Stomach (tissue), 8 donors: ENCODE measurements at regions not wholly inside any gene's neighbourhood (a gene's known extent, or its start where the extent isn't known, plus 50 kb on each side); places are given as distances from the start of the nearest gene placed in this dataset.

Experiments
- DNase-seq, 2 donors: peaks; one replicate each; pipeline versions ENCODE4 v3.0.0 to v3.0.0-alpha.2; 2013 to 2019
- H3K27ac ChIP-seq, 5 donors: fragments of 200-600 bp in 4 of 5; sonication (generic) in 4 of 5; one replicate each; pipeline ENCODE4 v1.5.1; 2013 to 2019; ENCODE audit warnings: mild to moderate bottlenecking in 1 of 5, moderate library complexity in 1 of 5
- H3K27me3 ChIP-seq, 3 donors: fragments of 200-600 bp; sonication (generic); one replicate each; pipeline ENCODE4 v1.5.1; 2017 to 2019; ENCODE audit warnings: mixed run types in 1 of 3
- H3K36me3 ChIP-seq, 4 donors: fragments of 200-600 bp; sonication (generic); 1 replicate in 3 of 4; 2 replicates in 1 of 4; pipeline ENCODE4 v1.5.1; 2016 to 2019
- H3K4me1 ChIP-seq, 4 donors: fragments of 200-600 bp; sonication (generic); one replicate each; pipeline ENCODE4 v1.5.1; 2016 to 2019
- H3K4me3 ChIP-seq, 4 donors: fragments of 200-600 bp; sonication (generic) in 3 of 4; one replicate each; pipeline ENCODE4 v1.5.1; 2016 to 2019; ENCODE audit warnings: mild to moderate bottlenecking in 1 of 4
- H3K9me3 ChIP-seq, 4 donors: fragments of 200-600 bp; sonication (generic); one replicate each; pipeline ENCODE4 v1.5.1; 2016 to 2019
- CTCF ChIP-seq, 7 experiments: fragments of 450-650 bp in 4 of 7; fragments of 200-600 bp in 3 of 7; sonication (generic) in 3 of 7; IDR thresholded peaks; one replicate each; pipeline ENCODE4 v1.5.1; 2016 to 2019; ENCODE audit warnings: antibody characterized with exemption in 7 of 7, control low read depth in 2 of 7, mild to moderate bottlenecking in 1 of 7
- EP300 ChIP-seq: sonication (generic); formaldehyde crosslinking; IDR thresholded peaks from one replicate; pipeline ENCODE4 v1.6.1; 2017; ENCODE audit warnings: antibody characterized with exemption
- POLR2A ChIP-seq, 4 donors: fragments of 450-650 bp; IDR thresholded peaks; one replicate each; pipeline ENCODE4 v1.6.1; 2016; ENCODE audit warnings: antibody characterized with exemption in 4 of 4, control low read depth in 2 of 4, mild to moderate bottlenecking in 1 of 4, moderate library complexity in 1 of 4
- POLR2AphosphoS5 ChIP-seq, 3 donors: sonication (generic); formaldehyde crosslinking; IDR thresholded peaks; one replicate each; pipeline ENCODE4 v1.6.1; 2016; ENCODE audit warnings: antibody characterized with exemption in 3 of 3
- WGBS, 5 donors: extraction: QIAGEN DNeasy Blood & Tissue Kit in 3 of 5; methylation state at CpG; one replicate each; pipeline versions ENCODE4 v1.1.5 to v1.1.7; 2013 to 2018; 5-methylcytosine and 5-hydroxymethylcytosine counted together
- intact Hi-C: fragments of 100-400 bp; cut with DNase I; formaldehyde crosslinking; loops from one replicate; pipeline ENCODE4 v1.15.1; 2023; ENCODE audit warnings: low total_unique reads
- donor health status: healthy with polysubstance abuse.
- donor health status: Bipolar disorder and iron deficiency.
- donor health status: healthy.

- H3K4me1 ChIP-seq: no peaks in the 10 kb centered on the region
- no peak for DNase-seq
- no peak overlapping the region for H3K27ac ChIP-seq
- no peak for TF ChIP-seq EP300
- no peak for TF ChIP-seq POLR2AphosphoS5 (IDR thresholded peaks at IDR 0.05)
- TF ChIP-seq CTCF (IDR thresholded peaks at IDR 0.05): no peak
- TF ChIP-seq POLR2A (IDR thresholded peaks at IDR 0.05): no peak
- no peaks in the 10 kb centered on the region for H3K27me3 ChIP-seq
- no peak overlapping the region for H3K4me3 ChIP-seq
- intact Hi-C loops: no loop called here
- H3K36me3 ChIP-seq: no peaks in the 10 kb centered on the region
- whole genome bisulfite sequencing, 5 donors: 69 to 83% (median 77%) methylated on average over 6 of the region's 6 CpGs
- H3K9me3 ChIP-seq: no peaks in the 10 kb centered on the region
Observed at GRCh38 chr1:118249641-118250040, 64.6 kb upstream of the SPAG17 start.

DNA sequence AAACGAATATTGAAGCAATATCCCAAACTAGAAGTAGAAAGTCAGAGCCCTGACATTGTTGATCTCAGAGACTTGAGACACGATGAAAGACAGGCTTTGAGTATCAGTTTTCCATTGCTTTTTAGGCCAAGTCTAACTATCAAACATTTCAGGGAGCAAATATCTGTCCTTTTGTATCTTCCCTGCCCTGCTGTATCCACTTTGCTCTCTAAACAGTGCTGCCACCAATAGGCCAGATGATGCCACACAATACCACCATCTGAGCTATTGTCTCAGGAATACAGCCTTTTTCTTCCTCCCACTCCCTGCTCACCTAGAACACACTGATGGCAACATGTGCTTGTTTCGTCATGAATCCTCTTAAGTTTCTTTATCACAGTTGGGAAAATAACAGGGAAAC is 62.6 kb upstream of the SPAG17 start:
- peak in 1 of 2 donors; percentile 12 for DNase-seq
- no peaks in the 10 kb centered on the region for H3K4me1 ChIP-seq
- WGBS, 5 donors: 62 to 74% (median 71%) methylated on average over 3 of the region's 3 CpGs
- no peak overlapping the region for H3K27ac ChIP-seq
- intact Hi-C loops: no loop called here
- H3K36me3 ChIP-seq: no peaks in the 10 kb centered on the region
- H3K27me3 ChIP-seq: no peaks in the 10 kb centered on the region
- H3K4me3 ChIP-seq: no peak overlapping the region
- TF ChIP-seq POLR2A (IDR thresholded peaks at IDR 0.05): no peak
- TF ChIP-seq POLR2AphosphoS5 (IDR thresholded peaks at IDR 0.05): no peak
- no peak for TF ChIP-seq EP300
- TF ChIP-seq CTCF (IDR thresholded peaks at IDR 0.05): no peak
- H3K9me3 ChIP-seq: no peaks in the 10 kb centered on the region

DNA sequence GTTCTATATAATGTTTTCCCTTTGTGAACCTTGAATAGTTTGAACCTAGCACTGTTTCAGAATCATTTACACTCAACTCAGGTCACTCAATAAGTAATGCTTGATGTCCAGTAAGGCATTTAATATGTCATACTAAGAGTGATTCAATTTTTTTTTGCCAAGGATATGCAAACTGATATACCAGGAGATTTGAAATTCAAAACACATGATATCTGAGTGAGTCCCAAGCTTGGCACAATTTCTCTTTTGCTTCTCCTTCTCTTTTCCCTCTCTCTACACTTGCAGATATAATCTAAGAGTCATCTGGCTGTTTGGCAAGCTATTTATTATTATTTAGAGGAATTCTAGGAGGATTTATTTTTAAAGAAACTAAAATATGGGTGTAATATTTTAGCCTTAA is 61.6 kb upstream of the SPAG17 start:
- TF ChIP-seq POLR2AphosphoS5 (IDR thresholded peaks at IDR 0.05) (no peak), EP300 (no peak), CTCF (IDR thresholded peaks at IDR 0.05) (no peak), POLR2A (IDR thresholded peaks at IDR 0.05) (no peak)
- no peak overlapping the region for H3K27ac ChIP-seq
- H3K4me3 ChIP-seq: no peak overlapping the region
- H3K4me1 ChIP-seq: no peaks in the 10 kb centered on the region
- H3K27me3 ChIP-seq: no peaks in the 10 kb centered on the region
- H3K36me3 ChIP-seq: no peaks in the 10 kb centered on the region
- DNase-seq: no peak
- intact Hi-C loops: no loop called here
- no peaks in the 10 kb centered on the region for H3K9me3 ChIP-seq

- DNase-seq: peak in 1 of 2 donors; percentile 18
- TF ChIP-seq EP300 (no peak), POLR2A (IDR thresholded peaks at IDR 0.05) (no peak), CTCF (IDR thresholded peaks at IDR 0.05) (no peak), POLR2AphosphoS5 (IDR thresholded peaks at IDR 0.05) (no peak)
- Histone ChIP-seq H3K27me3 (no peaks in the 10 kb centered on the region), H3K4me1 (no peaks in the 10 kb centered on the region), H3K4me3 (no peak overlapping the region), H3K27ac (no peak overlapping the region), H3K9me3 (peaks cover 0 to 7% (median 4%) of the 10 kb centered on the region in 4 donors), H3K36me3 (no peaks in the 10 kb centered on the region)
- intact Hi-C loops: no loop called here
- WGBS, 5 donors: 30 to 58% (median 37%) methylated on average over 3 to 4 of the region's 4 CpGs
Observed at GRCh38 chr1:118244194-118244593, 59.2 kb upstream of the SPAG17 start.
